Superior temporal gyrus (tissue), 1 donor: ENCODE measurements at regions not wholly inside any gene's neighbourhood (a gene's known extent, or its start where the extent isn't known, plus 50 kb on each side); places are given as distances from the start of the nearest gene placed in this dataset.
"Not testable (repeated sequence)": the region's sequence is repeated elsewhere in the genome, so short reads cannot be mapped to it uniquely, and the experiment has no call there.

Experiments
- DNase-seq: peaks from one replicate; pipeline ENCODE4 v3.0.0-alpha.2; 2016; ENCODE audit errors: extremely low spot score

- DNase-seq, result no peak
These were observed 63.7 kb upstream of the UXS1 start for GRCh38 chr2:106257830-106258229.

- DNase-seq, result no peak
These were observed 63.0 kb upstream of the UXS1 start for GRCh38 chr2:106257135-106257534.

- DNase-seq, result not testable (repeated sequence)
These were observed 55.2 kb upstream of the UXS1 start for GRCh38 chr2:106249157-106249828.

GRCh38 chr2:106248548-106249151 is 54.5 kb upstream of the UXS1 start:
- not testable (repeated sequence) for DNase-seq
